CD4-positive, alpha-beta T cell (primary cell): ENCODE measurements at regions not wholly inside any gene's neighbourhood (a gene's known extent, or its start where the extent isn't known, plus 50 kb on each side); places are given as distances from the start of the nearest gene placed in this dataset.

Experiments used
- ATAC-seq: fragments of 200-7000 bp; cut with Tn5 transposase; one replicate; pipeline ENCODE4 v1.10.0; 2022; ENCODE audit warnings: mild to moderate bottlenecking; ENCODE audit not compliant: poor library complexity
- CTCF ChIA-PET: fragments of 350-600 bp; sonication (Branson Sonifier 250); formaldehyde crosslinking; loops from one replicate; lab custom pipeline; 2021; ENCODE audit warnings: antibody characterized with exemption, inconsistent platforms; lab: Charles Lee
- POLR2A ChIA-PET: fragments of 350-600 bp; sonication (Branson Sonifier 250); formaldehyde crosslinking; loops from one replicate; lab custom pipeline; 2021; ENCODE audit warnings: antibody characterized with exemption, inconsistent platforms; lab: Charles Lee
- DNase-seq, 14 experiments: peaks; one replicate each; pipeline ENCODE4 v3.0.0-alpha.2; 2013 to 2020; ENCODE audit warnings: mixed read lengths in 2 of 14
- H3K27ac ChIP-seq, 2 donors: one replicate each; pipeline versions ENCODE4 v1.5.1 to v1.7.0; 2013; ENCODE audit warnings: low read length in 2 of 2, low read depth in 1 of 2, mild to moderate bottlenecking in 1 of 2
- H3K27me3 ChIP-seq, 2 experiments: 1 replicate in 1 of 2; 2 replicates in 1 of 2; pipeline versions ENCODE4 v1.6.1 to v1.7.0; 2013; ENCODE audit warnings: low read length in 2 of 2, control low read depth in 1 of 2, mild to moderate bottlenecking in 1 of 2, moderate library complexity in 1 of 2; ENCODE audit not compliant: insufficient read depth in 2 of 2, control insufficient read depth in 1 of 2
- H3K36me3 ChIP-seq: one replicate; pipeline ENCODE4 v1.6.1; 2013; ENCODE audit warnings: low read length, control low read depth; ENCODE audit not compliant: insufficient read depth
- H3K4me1 ChIP-seq: one replicate; pipeline ENCODE4 v1.6.1; 2013; ENCODE audit warnings: low read length, control low read depth; ENCODE audit not compliant: insufficient read depth
- H3K4me3 ChIP-seq: one replicate; pipeline ENCODE4 v1.5.1; 2013; ENCODE audit warnings: mild to moderate bottlenecking, low read length, moderate library complexity
- H3K9me3 ChIP-seq, 2 experiments: 1 replicate in 1 of 2; 2 replicates in 1 of 2; pipeline versions ENCODE4 v1.6.1 to v1.7.0; 2013; ENCODE audit warnings: low read length in 2 of 2, mild to moderate bottlenecking in 2 of 2, control low read depth in 1 of 2, moderate library complexity in 1 of 2; ENCODE audit not compliant: control insufficient read depth in 1 of 2, insufficient read depth in 1 of 2
- H3K27ac Mint-ChIP-seq: one replicate; pipeline ENCODE4 v1.8.0; 2020; ENCODE audit warnings: mixed read lengths
- H3K27me3 Mint-ChIP-seq: one replicate; pipeline ENCODE4 v1.8.0; 2021; ENCODE audit warnings: mixed read lengths
- H3K36me3 Mint-ChIP-seq: one replicate; pipeline ENCODE4 v1.8.0; 2021; ENCODE audit warnings: low read depth, mixed read lengths
- H3K4me1 Mint-ChIP-seq: one replicate; pipeline ENCODE4 v1.8.0; 2021; ENCODE audit warnings: low read depth, mixed read lengths
- H3K4me3 Mint-ChIP-seq: one replicate; pipeline ENCODE4 v1.8.0; 2020; ENCODE audit warnings: mild to moderate bottlenecking, mixed read lengths
- H3K9me3 Mint-ChIP-seq: one replicate; pipeline ENCODE4 v1.8.0; 2020; ENCODE audit warnings: mixed read lengths
- intact Hi-C, 2 experiments: fragments of 100-400 bp; cut with DNase I in 1 of 2; cut with micrococcal nuclease in 1 of 2; formaldehyde crosslinking; loops; one replicate each; pipeline versions ENCODE4 v1.15.1 to v1.9.0; 2023 to 2025; cut with DNase I, micrococcal nuclease
- TF ChIP-seq, protein P1 (sequence below): fragments of 200-600 bp; IDR thresholded peaks from one replicate; pipeline ENCODE4 v1.8.0; 2022; ENCODE audit warnings: antibody characterized with exemption, mild to moderate bottlenecking

DNA sequence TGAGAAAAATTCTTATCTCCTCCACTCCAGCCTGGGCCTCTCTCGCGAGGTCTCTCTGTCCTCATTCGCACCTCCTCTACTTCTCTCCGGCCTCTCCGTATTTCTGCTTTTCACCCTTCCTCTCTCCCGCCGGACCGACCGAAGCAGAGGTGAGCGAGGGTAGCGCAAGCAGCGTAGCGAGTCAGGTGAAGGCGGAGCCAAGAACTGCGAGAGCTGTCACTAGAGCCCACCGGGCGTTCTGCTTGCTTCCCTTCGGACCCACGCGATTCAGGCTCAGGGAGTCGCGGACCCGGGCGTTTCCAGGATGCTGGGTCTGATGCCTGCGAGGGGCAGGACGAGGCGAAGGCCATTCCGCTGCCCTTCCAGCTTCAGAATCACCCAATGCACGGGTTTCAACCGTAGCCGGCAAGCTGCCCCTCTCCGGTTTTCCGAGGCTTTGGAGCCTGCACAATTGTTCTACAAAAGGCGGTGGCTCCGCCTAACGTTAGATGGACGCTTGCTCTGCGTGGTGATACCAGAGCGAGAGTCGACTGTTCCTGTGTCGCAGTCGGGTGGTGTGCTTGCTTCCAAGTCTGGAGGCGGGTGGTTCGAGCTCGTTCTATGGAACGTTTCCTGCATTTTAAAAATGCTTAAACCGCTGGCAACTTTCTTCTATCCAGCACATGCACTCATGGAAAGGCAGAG is 310.2 kb downstream of the FAM72C start:
- no peaks in the 10 kb centered on the region for H3K36me3 ChIP-seq
- ATAC-seq = no peak
- intact Hi-C loops = no loop called here
- H3K9me3 Mint-ChIP-seq = peaks cover 3% of the 10 kb centered on the region
- H3K36me3 Mint-ChIP-seq = no peaks in the 10 kb centered on the region
- H3K27ac ChIP-seq = no peak overlapping the region
- no peak for DNase-seq
- CTCF ChIA-PET = no interaction called here
- H3K27me3 ChIP-seq = peaks cover 54 to 70% of the 10 kb centered on the region in 2 experiments
- H3K4me1 Mint-ChIP-seq = peaks cover 12% of the 10 kb centered on the region
- H3K9me3 ChIP-seq = peaks cover 0 to 18% of the 10 kb centered on the region in 2 experiments
- H3K4me1 ChIP-seq = peaks cover 8% of the 10 kb centered on the region
- no peak overlapping the region for H3K27ac Mint-ChIP-seq
- H3K27me3 Mint-ChIP-seq = peaks cover 94% of the 10 kb centered on the region
- POLR2A ChIA-PET = no interaction called here
- no peak overlapping the region for H3K4me3 Mint-ChIP-seq
- TF ChIP-seq, protein P1, sequence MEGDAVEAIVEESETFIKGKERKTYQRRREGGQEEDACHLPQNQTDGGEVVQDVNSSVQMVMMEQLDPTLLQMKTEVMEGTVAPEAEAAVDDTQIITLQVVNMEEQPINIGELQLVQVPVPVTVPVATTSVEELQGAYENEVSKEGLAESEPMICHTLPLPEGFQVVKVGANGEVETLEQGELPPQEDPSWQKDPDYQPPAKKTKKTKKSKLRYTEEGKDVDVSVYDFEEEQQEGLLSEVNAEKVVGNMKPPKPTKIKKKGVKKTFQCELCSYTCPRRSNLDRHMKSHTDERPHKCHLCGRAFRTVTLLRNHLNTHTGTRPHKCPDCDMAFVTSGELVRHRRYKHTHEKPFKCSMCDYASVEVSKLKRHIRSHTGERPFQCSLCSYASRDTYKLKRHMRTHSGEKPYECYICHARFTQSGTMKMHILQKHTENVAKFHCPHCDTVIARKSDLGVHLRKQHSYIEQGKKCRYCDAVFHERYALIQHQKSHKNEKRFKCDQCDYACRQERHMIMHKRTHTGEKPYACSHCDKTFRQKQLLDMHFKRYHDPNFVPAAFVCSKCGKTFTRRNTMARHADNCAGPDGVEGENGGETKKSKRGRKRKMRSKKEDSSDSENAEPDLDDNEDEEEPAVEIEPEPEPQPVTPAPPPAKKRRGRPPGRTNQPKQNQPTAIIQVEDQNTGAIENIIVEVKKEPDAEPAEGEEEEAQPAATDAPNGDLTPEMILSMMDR = no peak
- no peak overlapping the region for H3K4me3 ChIP-seq

DNA sequence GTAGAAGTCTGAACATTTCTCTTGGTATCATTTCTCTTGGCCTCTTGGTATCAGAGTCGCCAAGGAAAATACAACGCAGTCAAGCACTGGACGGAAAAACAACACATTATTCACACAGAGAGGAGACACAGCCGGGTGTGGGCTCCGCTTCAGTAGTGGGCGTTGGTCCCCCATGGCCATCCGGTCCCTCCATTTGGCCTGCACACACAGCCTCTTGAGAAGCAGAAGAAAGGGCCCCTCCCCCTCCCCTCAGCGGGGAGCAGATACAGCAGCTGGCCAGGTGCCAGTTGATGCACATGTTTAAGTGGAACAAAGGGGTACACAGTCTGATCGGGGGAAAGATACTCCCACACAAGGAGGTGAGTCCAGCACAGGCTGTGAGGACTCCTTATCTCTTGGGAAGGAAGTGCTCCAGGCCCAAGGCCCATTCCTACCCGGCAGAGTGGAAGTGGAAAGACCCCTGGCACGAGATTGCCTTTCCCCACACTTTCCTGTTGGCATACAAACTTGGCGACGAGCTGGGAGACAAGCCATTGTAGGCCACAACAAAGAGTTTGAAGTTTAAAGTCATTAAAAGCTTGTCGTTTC is 311.3 kb downstream of the FAM72C start:
- no peak overlapping the region for H3K27ac ChIP-seq
- H3K36me3 ChIP-seq = no peaks in the 10 kb centered on the region
- peaks cover 12% of the 10 kb centered on the region for H3K4me1 Mint-ChIP-seq
- H3K36me3 Mint-ChIP-seq = no peaks in the 10 kb centered on the region
- intact Hi-C loops = no loop called here
- peaks cover 0 to 14% of the 10 kb centered on the region in 2 experiments for H3K9me3 ChIP-seq
- DNase-seq = no peak
- TF ChIP-seq, protein P1 = no peak
- POLR2A ChIA-PET = no interaction called here
- H3K27ac Mint-ChIP-seq = no peak overlapping the region
- H3K27me3 ChIP-seq = peaks cover 46 to 67% of the 10 kb centered on the region in 2 experiments
- peaks cover 93% of the 10 kb centered on the region for H3K27me3 Mint-ChIP-seq
- H3K4me3 Mint-ChIP-seq = no peak overlapping the region
- ATAC-seq = no peak
- peaks cover 8% of the 10 kb centered on the region for H3K4me1 ChIP-seq
- CTCF ChIA-PET = no interaction called here
- H3K9me3 Mint-ChIP-seq = peaks cover 3% of the 10 kb centered on the region
- H3K4me3 ChIP-seq = no peak overlapping the region

DNA sequence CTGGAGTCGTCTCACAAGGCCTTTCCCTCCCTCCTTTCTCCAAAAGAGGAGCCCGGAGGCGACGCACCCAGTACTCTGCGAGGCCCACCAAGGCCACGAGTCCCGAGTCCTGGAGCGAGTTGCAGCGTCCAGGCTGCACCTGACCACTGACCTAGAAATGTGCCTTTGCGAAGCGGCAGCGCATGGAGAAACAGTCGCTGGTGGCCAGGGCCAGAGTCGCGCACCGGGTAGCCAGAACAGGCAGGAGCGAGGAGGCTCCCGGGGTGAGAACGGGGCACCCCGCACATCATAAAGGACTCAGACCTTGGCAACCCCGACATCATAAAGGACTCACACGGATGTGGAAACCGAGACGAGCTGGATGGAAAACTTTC is 318.4 kb downstream of the FAM72C start:
- POLR2A ChIA-PET = no interaction called here
- TF ChIP-seq, protein P1 = no peak

More for the DNA sequence above, 318.4 kb downstream of the FAM72C start:
- H3K9me3 ChIP-seq = peaks cover 0 to 41% of the 10 kb centered on the region in 2 experiments
- H3K4me3 ChIP-seq = no peak overlapping the region
- H3K4me1 ChIP-seq = no peaks in the 10 kb centered on the region
- intact Hi-C loops = no loop called here
- ATAC-seq (no peak), DNase-seq (no peak)
- H3K27me3 ChIP-seq = peaks cover 48 to 56% of the 10 kb centered on the region in 2 experiments
- no peak overlapping the region for H3K27ac ChIP-seq
- no peak overlapping the region for H3K27ac Mint-ChIP-seq
- no peak overlapping the region for H3K4me3 Mint-ChIP-seq
- CTCF ChIA-PET = no interaction called here
- H3K27me3 Mint-ChIP-seq = peaks cover 96% of the 10 kb centered on the region
- no peaks in the 10 kb centered on the region for H3K36me3 ChIP-seq
- H3K4me1 Mint-ChIP-seq = no peaks in the 10 kb centered on the region
- peaks cover 6% of the 10 kb centered on the region for H3K9me3 Mint-ChIP-seq
- no peaks in the 10 kb centered on the region for H3K36me3 Mint-ChIP-seq
